NT2/D1 (cell line): ENCODE measurements at regions not wholly inside any gene's neighbourhood (a gene's known extent, or its start where the extent isn't known, plus 50 kb on each side); places are given as distances from the start of the nearest gene placed in this dataset.

ENCODE experiments used
- SUZ12 ChIP-seq: IDR thresholded peaks from 2 replicates; pipeline ENCODE4 v1.6.1; 2011; ENCODE audit not compliant: insufficient read length, insufficient read depth; ENCODE audit errors: extremely low read depth
- YY1 ChIP-seq: IDR thresholded peaks from 2 replicates; pipeline ENCODE4 v1.6.1; 2011; ENCODE audit not compliant: insufficient read length, insufficient read depth
- ZNF274 ChIP-seq: IDR thresholded peaks from 2 replicates; pipeline ENCODE4 v1.6.1; 2011; ENCODE audit warnings: mild to moderate bottlenecking, low read depth, low read length

DNA sequence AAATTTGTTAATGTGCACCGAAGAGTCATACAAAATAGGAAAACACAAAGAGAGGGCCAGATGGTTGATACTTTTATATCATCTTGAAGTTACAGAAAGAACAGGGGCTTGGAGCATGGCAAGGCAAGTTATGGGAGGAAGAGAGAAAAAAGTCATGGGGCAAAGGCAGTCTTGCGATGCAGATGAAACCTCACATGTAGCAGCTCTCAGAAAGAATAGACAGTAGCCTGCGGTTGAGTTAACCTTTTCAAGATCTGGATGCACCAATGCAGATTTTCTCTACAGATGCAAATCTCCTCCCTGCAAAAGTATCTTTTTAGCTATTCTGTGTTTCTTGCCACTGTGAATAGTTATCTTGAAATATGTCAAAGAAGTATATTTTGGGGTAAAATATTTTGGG is 243.9 kb downstream of the TMEM167A start:
- TF ChIP-seq YY1 (no peak), SUZ12 (no peak), ZNF274 (no peak)
